ENCODE measurements at regions not wholly inside any gene's neighbourhood (a gene's known extent, or its start where the extent isn't known, plus 50 kb on each side); places are given as distances from the start of the nearest gene placed in this dataset.

GRCh38 chr22:48826546-48826945 lies 1001.1 kb downstream of the BRD1 start:
- FAIRE-seq (no peak), DNase-seq (ENCODE audit: low spot score) (no peak), ATAC-seq (no peak; the same call in 2 of the 3 replicates)
- BruUV-seq (replicated peaks), result no TSS peak
- Histone ChIP-seq H3K4me1 (ENCODE audit: insufficient read depth, low read length) (no peaks in the 10 kb centered on the region), H3K79me2 (ENCODE audit: insufficient read depth, low read length) (no peaks in the 10 kb centered on the region), H3K27me3 (ENCODE audit: control insufficient read depth in 1 of 2, insufficient read depth in 2 of 2, low read length in 2 of 2) (peaks cover 2 to 14% of the 10 kb centered on the region in 2 experiments; a peak in 3 of 5 replicates), H2AFZ (ENCODE audit: low read length) (no peak overlapping the region), H4K20me1 (ENCODE audit: insufficient read depth, low read length) (no peaks in the 10 kb centered on the region), H3K9ac (ENCODE audit: insufficient read depth, low read depth, low read length) (no peak overlapping the region), H3K36me3 (replicated peaks in 1 of 2; ENCODE audit: control insufficient read depth in 1 of 2, insufficient read depth in 2 of 2, low read length in 2 of 2) (no peaks in the 10 kb centered on the region), H3K4me3 (replicated peaks in 1 of 3; ENCODE audit: insufficient read depth in 1 of 3, low read depth in 2 of 3, low read length in 3 of 3) (no peak overlapping the region), H3K27ac (ENCODE audit: extremely low read length, insufficient read depth, low read length) (no peak overlapping the region), H3K4me2 (ENCODE audit: low read depth, low read length) (no peak overlapping the region), H3K9me3 (ENCODE audit: low read length) (no peaks in the 10 kb centered on the region)
- no CpG with 5 or more reads among the region's 9 CpGs for WGBS (ENCODE audit: low lambda C conversion rate)
- ChIA-PET POLR2A (no interaction called here), CTCF (ENCODE audit: low intra/inter-chr PET ratio, low total read pairs) (no interaction called here)
- no peak for TF ChIP-seq ZNF468 (CRISPR knock-in tag; IDR thresholded peaks at IDR 0.05)
- intact Hi-C loops (cut with micrococcal nuclease; ENCODE audit: unreplicated experiment) (no loop called here), in situ Hi-C loops (cut with HindIII; ENCODE audit: extremely low pct_ligation_motif_present, low pct_unique_long_range_greater_than_20kb) (no loop called here)

- H3K27ac ChIP-seq (ENCODE audit: extremely low read length, insufficient read depth, low read length), result no peak overlapping the region
- no peak overlapping the region for H2AFZ ChIP-seq (ENCODE audit: low read length)
- intact Hi-C loops (cut with micrococcal nuclease; ENCODE audit: unreplicated experiment), result no loop called here
- H3K9me3 ChIP-seq (ENCODE audit: low read length), result no peaks in the 10 kb centered on the region
- FAIRE-seq (no peak), ATAC-seq (no peak), DNase-seq (ENCODE audit: low spot score) (no peak)
- no peak overlapping the region for H3K4me2 ChIP-seq (ENCODE audit: low read depth, low read length)
- TF ChIP-seq ZNF276 (CRISPR knock-in tag; IDR thresholded peaks at IDR 0.05; ENCODE audit: low read depth) (no peak), ARID2 (CRISPR knock-in tag; IDR thresholded peaks at IDR 0.05; ENCODE audit: borderline replicate concordance) (no peak), PBX3 (CRISPR knock-in tag; IDR thresholded peaks at IDR 0.05; ENCODE audit: borderline replicate concordance) (no peak), GLI4 (CRISPR knock-in tag; IDR thresholded peaks at IDR 0.05; ENCODE audit: borderline replicate concordance) (no peak)
- no peaks in the 10 kb centered on the region for H4K20me1 ChIP-seq (ENCODE audit: insufficient read depth, low read length)
- CTCF ChIA-PET (ENCODE audit: low intra/inter-chr PET ratio, low total read pairs), result no interaction called here
- in situ Hi-C loops (cut with HindIII; ENCODE audit: extremely low pct_ligation_motif_present, low pct_unique_long_range_greater_than_20kb), result no loop called here
- H3K4me1 ChIP-seq (ENCODE audit: insufficient read depth, low read length), result no peaks in the 10 kb centered on the region
- H3K27me3 ChIP-seq (ENCODE audit: control insufficient read depth in 1 of 2, insufficient read depth in 2 of 2, low read length in 2 of 2), result peaks cover 2 to 14% of the 10 kb centered on the region in 2 experiments; a peak in 3 of 5 replicates
- H3K79me2 ChIP-seq (ENCODE audit: insufficient read depth, low read length), result no peaks in the 10 kb centered on the region
- no peak overlapping the region for H3K9ac ChIP-seq (ENCODE audit: insufficient read depth, low read depth, low read length)
- POLR2A ChIA-PET, result no interaction called here
- WGBS (ENCODE audit: low lambda C conversion rate), result 17% methylated on average over 13 of the region's 25 CpGs
- no peak overlapping the region for H3K4me3 ChIP-seq (replicated peaks in 1 of 3; ENCODE audit: insufficient read depth in 1 of 3, low read depth in 2 of 3, low read length in 3 of 3)
- no TSS peak for BruUV-seq (replicated peaks)
- H3K36me3 ChIP-seq (replicated peaks in 1 of 2; ENCODE audit: control insufficient read depth in 1 of 2, insufficient read depth in 2 of 2, low read length in 2 of 2), result no peaks in the 10 kb centered on the region
These were observed 1001.7 kb downstream of the BRD1 start for GRCh38 chr22:48825802-48826520.

All from HepG2 (cell line).